COLO668 (cell line): ENCODE measurements at regions not wholly inside any gene's neighbourhood (a gene's known extent, or its start where the extent isn't known, plus 50 kb on each side); places are given as distances from the start of the nearest gene placed in this dataset.

Experiments used
- DNase-seq: peaks from one replicate; lab custom pipeline; 2025; ENCODE audit not compliant: unreplicated experiment; lab: John Stamatoyannopoulos, UW

DNA sequence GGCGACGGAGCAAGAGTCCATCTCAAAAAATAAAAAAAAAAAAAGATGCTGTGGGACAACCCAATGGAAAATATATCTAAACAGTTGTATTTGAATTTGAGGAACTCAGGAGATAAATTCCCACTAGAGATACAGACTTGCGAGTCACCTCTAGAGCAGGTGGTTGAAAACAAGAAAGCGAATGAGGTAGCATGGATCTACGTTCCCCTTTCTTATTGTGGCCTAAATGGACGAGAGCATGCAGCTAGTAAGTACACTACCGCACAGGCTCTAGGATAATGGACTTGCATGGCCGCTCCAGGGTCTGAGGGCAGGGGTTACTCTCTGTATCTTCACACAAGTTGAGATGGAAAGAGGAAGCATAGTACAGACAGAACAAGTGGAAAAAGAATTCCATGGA is 63.5 kb upstream of the TGFBR2 start:
- no peak for DNase-seq

DNA sequence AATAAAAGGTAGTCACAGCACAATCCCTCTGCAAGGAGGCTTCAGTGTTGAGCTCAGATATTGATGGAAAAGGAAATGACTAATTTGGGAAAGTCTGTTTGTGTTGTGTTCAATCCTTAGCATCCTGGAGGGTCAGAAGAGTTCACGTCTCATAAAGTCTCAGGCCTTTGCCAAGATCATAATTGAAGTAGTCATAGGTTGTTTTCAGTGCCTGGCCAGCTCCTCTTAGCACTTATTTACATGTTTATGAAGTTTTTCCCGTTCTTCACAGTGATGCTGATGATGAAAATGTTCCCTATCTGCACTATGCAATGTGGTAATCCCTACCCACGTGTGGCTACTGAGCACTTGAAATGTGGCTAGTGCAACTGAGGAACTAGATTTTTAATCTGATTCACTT is 61.6 kb upstream of the TGFBR2 start:
- no peak for DNase-seq

DNA sequence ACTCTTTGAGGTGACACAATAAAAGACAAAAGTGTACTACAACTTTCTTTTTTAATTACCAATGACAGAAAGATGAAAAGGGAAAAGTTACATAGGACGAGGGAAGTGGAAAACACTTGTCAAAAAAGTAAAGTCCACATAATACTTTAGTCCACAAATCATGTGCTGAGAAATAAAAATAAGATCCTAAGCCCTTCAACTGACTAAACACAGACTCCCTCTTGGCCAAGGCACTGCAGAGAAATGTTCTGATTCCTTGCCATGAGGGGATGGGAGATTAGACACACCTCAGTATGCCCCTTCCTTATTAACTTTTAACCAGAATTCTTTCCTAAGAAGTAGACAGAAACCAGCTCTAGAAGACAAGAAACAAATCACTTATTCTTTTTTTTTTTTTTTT is 59.5 kb upstream of the TGFBR2 start:
- no peak for DNase-seq

DNA sequence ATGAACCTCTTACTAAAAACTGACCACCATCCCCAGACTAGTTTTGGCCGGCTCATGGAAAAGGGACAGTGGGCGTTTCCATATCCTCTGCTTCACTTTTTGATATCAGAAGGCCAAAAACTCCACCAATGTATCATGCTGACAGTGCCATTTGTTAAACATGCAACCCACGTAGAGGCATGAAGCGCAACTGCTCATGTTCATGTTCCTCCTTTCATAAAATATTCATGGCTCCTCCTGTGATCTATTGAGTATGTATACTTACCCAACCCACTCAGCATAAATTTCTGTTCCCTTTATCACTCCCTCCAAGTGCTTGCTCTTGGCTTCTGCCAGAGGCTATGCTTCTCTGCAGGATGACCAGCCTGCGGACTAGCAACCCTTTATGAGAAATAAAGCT is 58.7 kb upstream of the TGFBR2 start:
- no peak for DNase-seq

DNA sequence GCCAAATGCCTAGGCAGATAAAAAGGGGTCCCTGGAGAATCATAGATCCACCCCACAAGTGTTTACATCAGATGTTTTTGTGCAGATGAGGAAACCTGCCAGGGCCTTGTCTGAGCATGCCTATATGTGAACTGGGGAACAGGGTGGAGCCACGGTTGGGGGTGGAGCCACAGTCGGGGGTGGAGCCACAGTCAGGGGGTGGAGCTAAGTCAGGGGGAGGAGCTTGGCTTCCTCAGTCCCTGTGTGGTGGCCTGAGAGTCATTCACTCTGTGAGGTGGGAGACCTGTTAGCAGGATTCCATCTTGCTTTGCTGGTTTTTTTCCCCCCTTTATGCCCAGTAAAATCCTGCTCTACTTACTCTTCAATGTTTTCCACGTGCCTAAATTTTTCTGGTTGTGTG is 57.8 kb upstream of the TGFBR2 start:
- no peak for DNase-seq

- no peak for DNase-seq
Measured at GRCh38 chr3:30549600-30549999, 56.8 kb upstream of the TGFBR2 start.

DNA sequence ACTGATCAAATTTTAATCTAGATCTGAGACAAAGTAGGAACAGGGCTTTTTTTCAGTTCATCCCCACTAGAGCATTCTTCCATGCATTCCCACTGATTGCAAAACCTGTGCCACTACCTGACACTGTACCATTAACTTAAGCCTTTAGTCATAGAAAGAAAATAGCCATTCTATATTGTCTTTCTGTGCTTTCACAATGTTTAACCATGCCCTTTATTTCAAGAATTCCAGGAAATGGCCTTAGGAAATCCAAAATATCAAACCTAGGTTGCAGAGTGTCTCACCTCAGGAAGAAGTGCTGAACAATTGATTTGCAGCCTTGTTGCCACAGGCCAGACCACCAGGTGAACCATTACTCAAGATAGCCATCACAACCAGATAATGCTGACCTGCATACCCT is 56.2 kb upstream of the TGFBR2 start:
- DNase-seq: no peak

GRCh38 chr3:30551266-30551665 is 55.1 kb upstream of the TGFBR2 start:
- no peak for DNase-seq

DNA sequence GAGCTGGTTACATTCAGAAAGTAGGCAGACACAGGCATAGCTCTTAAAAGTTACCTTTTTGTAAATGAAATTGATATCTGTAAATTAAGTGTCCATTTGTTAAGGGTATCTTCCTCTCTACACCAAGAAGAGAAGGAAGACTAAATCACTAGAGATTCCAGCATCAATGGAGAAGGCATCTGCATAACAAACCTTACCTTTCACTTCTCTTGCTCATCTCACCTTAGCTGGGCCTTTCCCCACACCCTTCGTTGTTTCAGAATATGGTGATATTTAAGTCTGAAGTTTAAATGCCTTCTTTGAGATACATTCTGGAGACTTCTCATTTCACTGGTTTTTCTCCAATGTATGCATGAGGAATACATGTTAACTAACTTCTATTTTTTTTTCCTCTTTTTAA is 54.5 kb upstream of the TGFBR2 start:
- DNase-seq: no peak

DNA sequence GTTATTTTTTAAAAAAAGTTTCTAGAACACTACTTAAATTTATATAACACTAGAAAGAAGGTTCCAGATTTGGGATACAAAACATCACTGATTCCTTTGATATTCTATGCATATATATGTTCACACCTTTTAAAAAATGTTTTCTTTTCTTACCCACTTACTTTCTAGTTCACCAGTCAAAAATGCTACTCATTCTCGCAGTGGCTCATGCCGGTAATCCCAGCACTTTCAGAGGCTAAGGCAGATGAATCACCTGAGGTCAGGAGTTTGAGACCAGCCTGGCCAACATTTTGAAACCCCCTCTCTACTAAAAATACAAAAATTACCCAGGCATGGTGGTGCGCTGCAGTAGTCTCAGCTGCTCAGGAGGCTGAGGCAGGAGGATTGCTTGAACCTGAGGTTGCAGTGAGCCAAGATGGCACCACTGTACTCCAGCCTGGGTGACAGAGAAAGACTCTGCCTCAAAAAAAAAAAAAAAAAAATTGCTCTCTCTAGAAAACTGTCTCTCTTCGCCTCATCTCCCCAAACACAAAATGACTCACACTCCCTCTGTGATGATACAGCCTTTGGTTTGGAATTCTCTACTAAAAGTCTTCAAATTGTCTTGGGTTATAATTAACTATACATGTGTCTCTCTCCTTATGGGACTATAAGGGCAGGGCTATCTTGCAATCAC is 52.6 kb upstream of the TGFBR2 start:
- DNase-seq: no peak

GRCh38 chr3:30554317-30554690 is 52.1 kb upstream of the TGFBR2 start:
- no peak for DNase-seq

DNA sequence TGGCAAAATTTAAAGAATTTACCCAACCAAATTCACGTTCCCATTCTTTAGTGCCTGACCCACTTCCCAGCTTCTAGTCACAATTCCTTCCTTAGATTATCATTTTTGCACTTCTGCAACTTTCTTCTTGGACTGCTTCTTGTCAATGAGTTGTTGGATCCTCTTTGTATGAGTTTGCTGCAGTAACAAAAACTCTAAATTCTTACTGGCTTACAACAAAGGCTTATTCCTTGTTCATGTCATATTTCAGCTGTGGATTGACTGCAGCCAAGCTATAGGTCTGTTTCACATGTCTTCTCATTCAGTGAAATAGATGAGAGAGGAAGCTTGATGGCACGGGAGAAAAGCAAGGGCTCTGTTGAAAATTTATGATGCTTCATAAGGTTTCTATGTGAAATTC is 50.4 kb upstream of the TGFBR2 start:
- DNase-seq: no peak
